ENCODE measurements at regions not wholly inside any gene's neighbourhood (a gene's known extent, or its start where the extent isn't known, plus 50 kb on each side); places are given as distances from the start of the nearest gene placed in this dataset.

DNA sequence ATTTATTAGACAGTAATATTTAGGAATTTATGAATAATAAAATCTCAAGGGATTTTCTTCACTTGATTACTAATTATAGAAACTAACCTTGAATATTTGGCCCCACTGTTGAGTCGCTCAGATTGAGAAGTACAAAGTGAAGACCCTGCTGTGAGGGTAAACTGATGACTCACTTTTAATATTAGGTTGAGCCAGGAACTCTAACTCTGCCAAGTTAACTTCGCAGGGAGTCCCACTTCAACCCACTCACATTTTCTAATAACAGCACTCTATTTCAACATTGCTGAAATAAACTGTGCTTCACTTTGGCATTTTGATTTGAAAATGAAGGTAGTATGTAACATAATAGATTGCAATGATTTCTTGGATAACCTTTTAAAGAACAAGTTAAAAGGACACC, 200.7 kb downstream of the POLR1F start:
- 39 to 47% (median 42%) methylated on average over 2 of the region's 2 CpGs for WGBS, 4 donors
- H3K27ac ChIP-seq, result no peak overlapping the region
- no peaks in the 10 kb centered on the region for H3K36me3 ChIP-seq (replicated peaks in 1 of 2)
- H3K27me3 ChIP-seq, result no peaks in the 10 kb centered on the region
- no peak for DNase-seq
- H3K9me3 ChIP-seq (replicated peaks in 1 of 3), result no peaks in the 10 kb centered on the region
- H3K4me3 ChIP-seq, result no peak overlapping the region
- intact Hi-C loops (cut with DNase I), result no loop called here
- no peak for TF ChIP-seq POLR2A (IDR thresholded peaks at IDR 0.05)
- TF ChIP-seq, protein P1, sequence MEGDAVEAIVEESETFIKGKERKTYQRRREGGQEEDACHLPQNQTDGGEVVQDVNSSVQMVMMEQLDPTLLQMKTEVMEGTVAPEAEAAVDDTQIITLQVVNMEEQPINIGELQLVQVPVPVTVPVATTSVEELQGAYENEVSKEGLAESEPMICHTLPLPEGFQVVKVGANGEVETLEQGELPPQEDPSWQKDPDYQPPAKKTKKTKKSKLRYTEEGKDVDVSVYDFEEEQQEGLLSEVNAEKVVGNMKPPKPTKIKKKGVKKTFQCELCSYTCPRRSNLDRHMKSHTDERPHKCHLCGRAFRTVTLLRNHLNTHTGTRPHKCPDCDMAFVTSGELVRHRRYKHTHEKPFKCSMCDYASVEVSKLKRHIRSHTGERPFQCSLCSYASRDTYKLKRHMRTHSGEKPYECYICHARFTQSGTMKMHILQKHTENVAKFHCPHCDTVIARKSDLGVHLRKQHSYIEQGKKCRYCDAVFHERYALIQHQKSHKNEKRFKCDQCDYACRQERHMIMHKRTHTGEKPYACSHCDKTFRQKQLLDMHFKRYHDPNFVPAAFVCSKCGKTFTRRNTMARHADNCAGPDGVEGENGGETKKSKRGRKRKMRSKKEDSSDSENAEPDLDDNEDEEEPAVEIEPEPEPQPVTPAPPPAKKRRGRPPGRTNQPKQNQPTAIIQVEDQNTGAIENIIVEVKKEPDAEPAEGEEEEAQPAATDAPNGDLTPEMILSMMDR (IDR thresholded peaks at IDR 0.05), result no peak
- H3K4me1 ChIP-seq (replicated peaks in 1 of 2), result no peaks in the 10 kb centered on the region

DNA sequence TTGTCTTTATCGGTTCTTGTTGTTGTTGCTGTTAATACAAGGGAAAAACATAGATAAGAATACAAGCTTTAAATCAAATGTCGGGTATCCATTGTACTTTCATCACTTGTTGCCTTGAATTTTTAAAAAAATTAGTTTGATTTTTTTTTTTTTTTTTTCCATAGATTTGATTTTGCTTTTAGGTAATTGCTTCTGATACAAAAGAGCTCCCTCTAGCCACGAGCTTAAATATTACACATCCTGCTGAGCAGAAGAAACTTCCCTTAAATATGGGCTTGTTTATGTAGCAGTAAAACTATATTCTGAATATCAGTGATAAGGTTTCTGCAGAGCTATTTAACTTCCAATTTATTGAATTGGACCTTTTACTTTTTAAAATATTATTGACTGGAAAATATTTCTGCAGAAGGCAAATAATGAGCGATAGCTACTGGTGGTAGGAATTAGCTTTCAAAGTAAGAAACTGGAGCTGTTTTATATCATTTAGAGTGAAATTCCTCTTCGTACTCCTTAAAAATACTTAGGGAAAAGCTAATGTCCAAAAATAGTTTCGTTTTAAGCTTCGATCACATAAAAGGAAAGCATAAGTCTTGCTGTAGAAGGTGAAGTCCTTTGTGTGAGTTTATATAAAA, 216.9 kb downstream of the POLR1F start:
- H3K4me3 ChIP-seq, result no peak overlapping the region
- H3K9me3 ChIP-seq (replicated peaks in 1 of 3), result no peaks in the 10 kb centered on the region
- no peaks in the 10 kb centered on the region for H3K4me1 ChIP-seq (replicated peaks in 1 of 2)
- intact Hi-C loops (cut with DNase I), result no loop called here
- DNase-seq, result peak in 2 of 7 donors; percentile 8 to 16
- TF ChIP-seq POLR2A (IDR thresholded peaks at IDR 0.05), result no peak
- TF ChIP-seq, protein P1 (IDR thresholded peaks at IDR 0.05), result peak; percentile 21 to 55 (median 34)
- no peaks in the 10 kb centered on the region for H3K27me3 ChIP-seq
- H3K27ac ChIP-seq, result no peak overlapping the region
- WGBS, 4 donors, result 48 to 60% (median 56%) methylated on average over 7 of the region's 7 CpGs
- no peaks in the 10 kb centered on the region for H3K36me3 ChIP-seq (replicated peaks in 1 of 2)

DNA sequence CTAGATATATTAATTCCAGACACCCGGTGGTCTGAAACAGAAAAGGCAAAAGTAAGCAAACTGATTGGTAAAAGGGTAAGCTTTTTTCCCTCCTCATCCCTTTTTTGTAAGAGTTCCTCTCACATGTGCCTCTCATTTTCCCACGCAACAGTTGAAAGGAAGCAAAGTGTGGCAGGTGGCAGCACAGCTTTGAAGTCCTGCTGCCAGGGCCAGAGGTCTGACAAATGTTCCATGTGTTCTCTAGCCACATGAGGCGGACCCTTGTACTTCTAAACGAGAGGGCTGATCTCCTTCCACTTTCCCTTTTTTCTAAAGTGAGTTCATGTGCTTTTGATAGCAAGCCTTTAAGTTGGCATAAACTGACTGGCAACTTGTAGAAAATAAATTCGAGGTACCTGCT, 217.5 kb downstream of the POLR1F start:
- H3K4me3 ChIP-seq, result no peak overlapping the region
- H3K36me3 ChIP-seq (replicated peaks in 1 of 2), result no peaks in the 10 kb centered on the region
- DNase-seq, result no peak
- H3K4me1 ChIP-seq (replicated peaks in 1 of 2), result no peaks in the 10 kb centered on the region
- no peaks in the 10 kb centered on the region for H3K9me3 ChIP-seq (replicated peaks in 1 of 3)
- intact Hi-C loops (cut with DNase I), result no loop called here
- H3K27ac ChIP-seq, result no peak overlapping the region
- 66 to 70% (median 67%) methylated on average over 5 of the region's 5 CpGs for WGBS, 4 donors
- no peaks in the 10 kb centered on the region for H3K27me3 ChIP-seq
- TF ChIP-seq, protein P1 (IDR thresholded peaks at IDR 0.05), result no peak
- TF ChIP-seq POLR2A (IDR thresholded peaks at IDR 0.05), result no peak

DNA sequence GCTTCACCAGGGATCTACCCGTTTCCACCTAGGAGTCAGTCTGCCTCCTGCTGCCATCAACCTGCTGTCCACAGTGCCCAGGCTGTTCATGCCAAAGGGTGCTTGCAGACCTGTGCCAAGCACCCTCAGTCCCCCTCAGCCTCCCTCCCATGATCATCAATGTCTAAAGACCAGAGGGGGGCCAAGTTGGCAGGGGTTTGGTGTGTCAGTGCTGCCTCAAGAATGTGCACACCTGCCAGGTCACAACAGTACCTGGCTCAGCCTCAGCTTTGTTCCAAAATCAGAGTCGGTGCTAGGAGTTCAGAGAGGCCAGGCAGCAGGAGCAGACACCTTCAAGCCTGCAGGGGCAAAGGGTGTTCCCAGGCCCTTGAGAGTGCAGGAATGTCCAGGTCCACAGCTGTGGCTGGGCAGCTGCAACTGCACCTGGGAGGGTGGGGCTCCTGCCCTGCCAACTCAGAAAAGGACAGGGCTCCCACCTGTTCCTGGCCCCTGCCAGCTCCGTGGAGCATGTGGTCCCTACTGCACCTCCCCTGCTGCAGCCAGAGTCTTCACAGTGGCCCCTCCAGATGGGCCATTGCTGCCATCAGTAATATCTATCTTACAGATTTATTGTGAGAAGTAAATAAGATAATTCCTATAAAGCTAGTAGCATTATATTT, 219.5 kb downstream of the POLR1F start:
- DNase-seq, result no peak

More for the DNA sequence above, 219.5 kb downstream of the POLR1F start:
- Histone ChIP-seq H3K9me3 (replicated peaks in 1 of 3) (no peaks in the 10 kb centered on the region), H3K27me3 (no peaks in the 10 kb centered on the region), H3K27ac (no peak overlapping the region), H3K36me3 (replicated peaks in 1 of 2) (no peaks in the 10 kb centered on the region), H3K4me3 (no peak overlapping the region), H3K4me1 (replicated peaks in 1 of 2) (no peaks in the 10 kb centered on the region)
- WGBS, 4 donors, result 80 to 89% (median 84%) methylated on average over 2 to 3 of the region's 3 CpGs
- intact Hi-C loops (cut with DNase I), result no loop called here
- TF ChIP-seq, protein P1 (IDR thresholded peaks at IDR 0.05), result no peak
